Breast epithelium (tissue), 4 donors: ENCODE measurements at regions not wholly inside any gene's neighbourhood (a gene's known extent, or its start where the extent isn't known, plus 50 kb on each side); places are given as distances from the start of the nearest gene placed in this dataset.
"Not testable (repeated sequence)": the region's sequence is repeated elsewhere in the genome, so short reads cannot be mapped to it uniquely, and the experiment has no call there.

Experiments
- DNase-seq, 2 donors: peaks; one replicate each; pipeline ENCODE4 v3.0.0-alpha.2; 2019; ENCODE audit warnings: low spot score in 2 of 2
- H3K27ac ChIP-seq, 2 donors: fragments of 200-600 bp; sonication (generic) in 1 of 2; one replicate each; pipeline ENCODE4 v1.5.1; 2016 to 2019; ENCODE audit warnings: mild to moderate bottlenecking in 1 of 2
- H3K27me3 ChIP-seq, 2 donors: fragments of 200-600 bp; sonication (generic) in 1 of 2; one replicate each; pipeline versions ENCODE4 v1.5.1 to v1.6.0; 2017 to 2019; ENCODE audit warnings: control low read depth in 1 of 2, mild to moderate bottlenecking in 1 of 2
- H3K36me3 ChIP-seq: fragments of 200-600 bp; one replicate; pipeline ENCODE4 v1.5.1; 2019
- H3K4me1 ChIP-seq, 2 donors: fragments of 200-600 bp; sonication (generic); one replicate each; pipeline ENCODE4 v1.5.1; 2016 to 2019; ENCODE audit warnings: control low read depth in 1 of 2
- H3K4me3 ChIP-seq, 3 donors: fragments of 200-600 bp; sonication (generic); 1 replicate in 2 of 3; 2 replicates in 1 of 3; pipeline ENCODE4 v1.5.1; 2016 to 2019; ENCODE audit warnings: mild to moderate bottlenecking in 3 of 3, moderate library complexity in 2 of 3
- H3K9me3 ChIP-seq, 2 donors: fragments of 200-600 bp; sonication (generic) in 1 of 2; one replicate each; pipeline ENCODE4 v1.5.1; 2016 to 2019; ENCODE audit warnings: control low read depth in 1 of 2
- CTCF ChIP-seq, 3 donors: fragments of 450-650 bp; IDR thresholded peaks; one replicate each; pipeline ENCODE4 v1.5.1; 2016 to 2017; ENCODE audit warnings: antibody characterized with exemption in 3 of 3, mild to moderate bottlenecking in 3 of 3, moderate library complexity in 3 of 3
- POLR2A ChIP-seq: fragments of 450-650 bp; IDR thresholded peaks from one replicate; pipeline ENCODE4 v1.6.1; 2016; ENCODE audit warnings: antibody characterized with exemption, mild to moderate bottlenecking, moderate library complexity
- POLR2AphosphoS5 ChIP-seq, 3 donors: sonication (generic); formaldehyde crosslinking; IDR thresholded peaks; one replicate each; pipeline ENCODE4 v1.6.1; 2017; ENCODE audit warnings: antibody characterized with exemption in 3 of 3
- intact Hi-C: fragments of 100-400 bp; cut with DNase I; formaldehyde crosslinking; loops from one replicate; pipeline ENCODE4 v1.15.1; 2023; ENCODE audit warnings: low total_unique reads

- TF ChIP-seq POLR2AphosphoS5 (IDR thresholded peaks at IDR 0.05): no peak
- TF ChIP-seq POLR2A: no peak
- TF ChIP-seq CTCF (IDR thresholded peaks at IDR 0.05): no peak
- H3K27me3 ChIP-seq: no peaks in the 10 kb centered on the region
- intact Hi-C loops: no loop called here
- no peak for DNase-seq
- no peaks in the 10 kb centered on the region for H3K36me3 ChIP-seq
- no peak overlapping the region for H3K27ac ChIP-seq
- H3K4me3 ChIP-seq: no peak overlapping the region
- no peaks in the 10 kb centered on the region for H3K4me1 ChIP-seq
- peaks cover 4 to 8% of the 10 kb centered on the region in 2 donors for H3K9me3 ChIP-seq
Observed at GRCh38 chr4:117135634-117136354, 50.4 kb upstream of the TRAM1L1 start.

GRCh38 chr4:117137145-117137544 lies 51.8 kb upstream of the TRAM1L1 start:
- TF ChIP-seq POLR2AphosphoS5 (IDR thresholded peaks at IDR 0.05) (no peak), CTCF (IDR thresholded peaks at IDR 0.05) (no peak), POLR2A (no peak)
- peaks cover 4 to 8% of the 10 kb centered on the region in 2 donors for H3K9me3 ChIP-seq
- H3K27ac ChIP-seq: no peak overlapping the region
- intact Hi-C loops: no loop called here
- H3K4me3 ChIP-seq: no peak overlapping the region
- H3K27me3 ChIP-seq: no peaks in the 10 kb centered on the region
- H3K4me1 ChIP-seq: no peaks in the 10 kb centered on the region
- DNase-seq: no peak
- H3K36me3 ChIP-seq: no peaks in the 10 kb centered on the region

GRCh38 chr4:117138732-117139131 lies 53.4 kb upstream of the TRAM1L1 start:
- H3K27me3 ChIP-seq, H3K27ac ChIP-seq, H3K36me3 ChIP-seq, intact Hi-C loops, DNase-seq, H3K4me1 ChIP-seq, H3K4me3 ChIP-seq, H3K9me3 ChIP-seq: not testable (repeated sequence)

GRCh38 chr4:117154251-117154650 lies 68.9 kb upstream of the TRAM1L1 start:
- Histone ChIP-seq H3K9me3 (peaks cover 0 to 7% of the 10 kb centered on the region in 2 donors), H3K36me3 (no peaks in the 10 kb centered on the region), H3K27ac (no peak overlapping the region), H3K27me3 (no peaks in the 10 kb centered on the region), H3K4me1 (no peaks in the 10 kb centered on the region), H3K4me3 (no peak overlapping the region)
- no peak for TF ChIP-seq CTCF (IDR thresholded peaks at IDR 0.05)
- TF ChIP-seq POLR2AphosphoS5 (IDR thresholded peaks at IDR 0.05): no peak
- no peak for TF ChIP-seq POLR2A
- DNase-seq: no peak
- intact Hi-C loops: no loop called here

- no peaks in the 10 kb centered on the region for H3K27me3 ChIP-seq
- TF ChIP-seq POLR2A (no peak), CTCF (IDR thresholded peaks at IDR 0.05) (no peak)
- H3K36me3 ChIP-seq: no peaks in the 10 kb centered on the region
- no peak overlapping the region for H3K27ac ChIP-seq
- H3K4me1 ChIP-seq: no peaks in the 10 kb centered on the region
- no peak overlapping the region for H3K4me3 ChIP-seq
- H3K9me3 ChIP-seq: no peaks in the 10 kb centered on the region
- intact Hi-C loops: no loop called here
- no peak for DNase-seq
Observed at GRCh38 chr4:117156806-117157205, 71.4 kb upstream of the TRAM1L1 start.

- H3K27me3 ChIP-seq: no peaks in the 10 kb centered on the region
- H3K4me1 ChIP-seq: no peaks in the 10 kb centered on the region
- DNase-seq: no peak
- no peak overlapping the region for H3K27ac ChIP-seq
- TF ChIP-seq POLR2AphosphoS5 (IDR thresholded peaks at IDR 0.05): no peak
- no peak for TF ChIP-seq POLR2A
- no peak for TF ChIP-seq CTCF (IDR thresholded peaks at IDR 0.05)
- no peaks in the 10 kb centered on the region for H3K36me3 ChIP-seq
- intact Hi-C loops: no loop called here
- H3K9me3 ChIP-seq: no peaks in the 10 kb centered on the region
- H3K4me3 ChIP-seq: no peak overlapping the region
Observed at GRCh38 chr4:117157360-117157759, 72.0 kb upstream of the TRAM1L1 start.
